Upper lobe of left lung (tissue), 4 donors: ENCODE measurements at regions not wholly inside any gene's neighbourhood (a gene's known extent, or its start where the extent isn't known, plus 50 kb on each side); places are given as distances from the start of the nearest gene placed in this dataset.
"Not testable (repeated sequence)": the region's sequence is repeated elsewhere in the genome, so short reads cannot be mapped to it uniquely, and the experiment has no call there.

Experiments
- CTCF ChIP-seq, 6 experiments: fragments of 450-650 bp in 4 of 6; fragments of 200-600 bp in 2 of 6; sonication (generic) in 2 of 6; IDR thresholded peaks; one replicate each; pipeline ENCODE4 v1.5.1; 2016 to 2019; ENCODE audit warnings: antibody characterized with exemption in 6 of 6
- EP300 ChIP-seq, 4 donors: sonication (generic); formaldehyde crosslinking; IDR thresholded peaks; one replicate each; pipeline ENCODE4 v1.5.1; 2017; ENCODE audit warnings: antibody characterized with exemption in 4 of 4, control low read depth in 2 of 4
- POLR2A ChIP-seq, 4 donors: fragments of 450-650 bp; IDR thresholded peaks; one replicate each; pipeline ENCODE4 v1.5.1; 2016 to 2017; ENCODE audit warnings: antibody characterized with exemption in 4 of 4, mild to moderate bottlenecking in 2 of 4
- POLR2AphosphoS5 ChIP-seq, 2 donors: sonication (generic); formaldehyde crosslinking; IDR thresholded peaks; one replicate each; pipeline ENCODE4 v1.5.1; 2017; ENCODE audit warnings: antibody characterized with exemption in 2 of 2

- not testable (repeated sequence) for TF ChIP-seq CTCF, POLR2AphosphoS5, POLR2A, EP300 (IDR thresholded peaks at IDR 0.05)
Measured at GRCh38 chr2:87647737-87648498, 100.0 kb upstream of the PLGLB2 start.
